Mucosa of descending colon (tissue), 3 donors: ENCODE measurements at regions not wholly inside any gene's neighbourhood (a gene's known extent, or its start where the extent isn't known, plus 50 kb on each side); places are given as distances from the start of the nearest gene placed in this dataset.

Experiments used
- ATAC-seq: fragments of 200-7000 bp; cut with Tn5 transposase; one replicate; pipeline ENCODE4 v1.9.1; 2020; ENCODE audit warnings: mild to moderate bottlenecking, moderate library complexity
- DNase-seq, 3 donors: peaks; one replicate each; pipeline ENCODE4 v3.0.0-alpha.2; 2020
- H3K36me3 ChIP-seq: fragments of 200-600 bp; one replicate; pipeline ENCODE4 v1.8.0; 2021; ENCODE audit warnings: low read depth, mild to moderate bottlenecking
- H3K4me1 ChIP-seq: fragments of 200-600 bp; one replicate; pipeline ENCODE4 v1.8.0; 2021; ENCODE audit warnings: low read depth, mild to moderate bottlenecking
- H3K4me3 ChIP-seq: fragments of 200-600 bp; one replicate; pipeline ENCODE4 v1.8.0; 2021; ENCODE audit warnings: mild to moderate bottlenecking
- H3K9me3 ChIP-seq: fragments of 200-600 bp; one replicate; pipeline ENCODE4 v1.8.0; 2021; ENCODE audit warnings: mild to moderate bottlenecking
- intact Hi-C, 2 donors: fragments of 100-400 bp; cut with DNase I in 1 of 2; cut with micrococcal nuclease in 1 of 2; formaldehyde crosslinking; loops; one replicate each; pipeline versions ENCODE4 v1.11.0 to v1.11.1; 2022; cut with DNase I, micrococcal nuclease
- TF ChIP-seq, protein P1 (sequence below): fragments of 200-600 bp; IDR thresholded peaks from one replicate; pipeline ENCODE4 v1.8.0; 2022; ENCODE audit warnings: antibody characterized with exemption, mild to moderate bottlenecking
- donor health status: DM: no; HTN: no; CAD: no; lungs with moderate emphysema.
- donor health status: DM: no; HTN: no; CAD: no.
- donor health status: DM: no; HTN: yes; CAD: no.

DNA sequence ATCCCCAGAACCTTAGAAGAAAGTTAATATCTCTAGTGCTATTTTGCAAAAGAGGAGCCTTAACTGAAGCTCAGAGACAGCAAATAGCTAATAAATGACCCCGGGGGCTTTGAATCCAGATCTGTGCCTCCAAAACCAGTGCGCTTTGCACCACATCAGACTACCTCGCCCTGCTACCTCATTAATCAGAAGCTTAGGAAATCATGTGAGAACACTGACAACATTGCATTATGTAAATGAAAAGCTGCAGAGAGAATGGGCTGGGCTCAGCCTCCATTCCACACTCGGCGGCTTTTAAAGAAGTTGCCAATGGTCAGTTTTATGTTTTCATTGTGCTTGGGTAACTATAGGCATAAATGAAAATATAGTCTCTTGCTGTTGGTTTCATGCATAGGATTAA is 54.0 kb upstream of the STMND1 start:
- TF ChIP-seq, protein P1, sequence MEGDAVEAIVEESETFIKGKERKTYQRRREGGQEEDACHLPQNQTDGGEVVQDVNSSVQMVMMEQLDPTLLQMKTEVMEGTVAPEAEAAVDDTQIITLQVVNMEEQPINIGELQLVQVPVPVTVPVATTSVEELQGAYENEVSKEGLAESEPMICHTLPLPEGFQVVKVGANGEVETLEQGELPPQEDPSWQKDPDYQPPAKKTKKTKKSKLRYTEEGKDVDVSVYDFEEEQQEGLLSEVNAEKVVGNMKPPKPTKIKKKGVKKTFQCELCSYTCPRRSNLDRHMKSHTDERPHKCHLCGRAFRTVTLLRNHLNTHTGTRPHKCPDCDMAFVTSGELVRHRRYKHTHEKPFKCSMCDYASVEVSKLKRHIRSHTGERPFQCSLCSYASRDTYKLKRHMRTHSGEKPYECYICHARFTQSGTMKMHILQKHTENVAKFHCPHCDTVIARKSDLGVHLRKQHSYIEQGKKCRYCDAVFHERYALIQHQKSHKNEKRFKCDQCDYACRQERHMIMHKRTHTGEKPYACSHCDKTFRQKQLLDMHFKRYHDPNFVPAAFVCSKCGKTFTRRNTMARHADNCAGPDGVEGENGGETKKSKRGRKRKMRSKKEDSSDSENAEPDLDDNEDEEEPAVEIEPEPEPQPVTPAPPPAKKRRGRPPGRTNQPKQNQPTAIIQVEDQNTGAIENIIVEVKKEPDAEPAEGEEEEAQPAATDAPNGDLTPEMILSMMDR = no peak
- intact Hi-C loops = no loop called here
- no peak overlapping the region for H3K4me3 ChIP-seq
- ATAC-seq = no peak
- H3K36me3 ChIP-seq = no peaks in the 10 kb centered on the region
- H3K4me1 ChIP-seq = no peaks in the 10 kb centered on the region
- H3K9me3 ChIP-seq = no peaks in the 10 kb centered on the region
- DNase-seq = no peak

DNA sequence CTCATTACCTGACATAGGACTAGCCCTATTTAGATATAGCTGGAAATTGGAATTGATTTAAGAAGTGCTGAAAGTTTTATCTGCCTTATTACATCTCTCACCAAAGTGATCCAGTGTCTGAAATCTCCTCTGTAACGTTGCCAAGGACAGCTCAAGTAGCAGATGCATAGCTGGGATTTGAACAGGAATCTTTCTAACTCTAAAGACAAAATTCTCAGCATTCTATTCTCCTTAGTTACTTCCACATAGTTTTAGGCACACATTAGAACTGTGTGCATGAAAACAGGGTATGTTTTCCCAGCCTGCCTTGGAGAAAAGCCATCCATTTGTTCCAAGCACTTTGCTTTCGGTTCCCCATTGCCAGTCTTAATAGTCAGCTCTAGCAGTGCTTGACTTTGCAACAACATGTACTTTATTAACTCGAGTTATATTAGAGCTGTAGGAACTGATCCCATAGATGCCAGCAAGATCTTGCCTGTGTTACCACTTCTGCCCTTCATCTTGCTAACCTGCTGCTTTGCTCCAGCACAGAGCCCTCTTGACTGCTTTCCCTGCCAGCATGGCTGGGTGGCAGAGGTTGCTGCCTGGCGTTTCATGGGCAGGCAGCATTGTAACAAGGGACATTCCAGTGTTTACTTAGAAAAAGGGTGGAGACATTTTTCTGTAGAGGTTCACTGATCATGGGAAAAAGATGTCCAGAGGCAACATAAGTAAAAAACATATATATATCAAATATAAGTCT is 56.1 kb upstream of the STMND1 start:
- no peaks in the 10 kb centered on the region for H3K9me3 ChIP-seq
- no peaks in the 10 kb centered on the region for H3K36me3 ChIP-seq
- H3K4me3 ChIP-seq = no peak overlapping the region
- H3K4me1 ChIP-seq = no peaks in the 10 kb centered on the region
- intact Hi-C loops = no loop called here
- ATAC-seq (peak; percentile 32), DNase-seq (peak in 2 of 3 donors; percentile 6 to 30)
- TF ChIP-seq, protein P1 = no peak

DNA sequence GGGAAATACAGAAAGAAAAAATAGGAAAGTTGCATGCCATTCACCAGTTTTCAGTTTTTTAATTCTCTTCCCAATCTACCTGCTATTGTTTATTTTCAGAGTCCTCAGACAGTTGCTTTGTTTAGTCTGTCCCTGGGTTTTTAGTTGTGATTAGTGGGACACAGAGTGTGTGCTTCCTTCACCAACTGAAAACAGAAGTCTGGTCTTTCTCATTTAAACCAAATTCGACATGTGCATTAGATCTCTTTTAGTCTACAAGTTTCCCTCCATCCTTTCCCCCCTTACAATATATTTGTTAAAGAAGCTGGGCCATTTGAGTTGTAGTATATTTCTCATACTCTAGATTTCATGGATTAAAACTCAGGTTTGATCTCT is 58.7 kb upstream of the STMND1 start:
- Histone ChIP-seq H3K4me3 (no peak overlapping the region), H3K4me1 (no peaks in the 10 kb centered on the region), H3K9me3 (no peaks in the 10 kb centered on the region), H3K36me3 (no peaks in the 10 kb centered on the region)
- ATAC-seq (no peak), DNase-seq (no peak)
- TF ChIP-seq, protein P1 = no peak
- intact Hi-C loops = no loop called here

DNA sequence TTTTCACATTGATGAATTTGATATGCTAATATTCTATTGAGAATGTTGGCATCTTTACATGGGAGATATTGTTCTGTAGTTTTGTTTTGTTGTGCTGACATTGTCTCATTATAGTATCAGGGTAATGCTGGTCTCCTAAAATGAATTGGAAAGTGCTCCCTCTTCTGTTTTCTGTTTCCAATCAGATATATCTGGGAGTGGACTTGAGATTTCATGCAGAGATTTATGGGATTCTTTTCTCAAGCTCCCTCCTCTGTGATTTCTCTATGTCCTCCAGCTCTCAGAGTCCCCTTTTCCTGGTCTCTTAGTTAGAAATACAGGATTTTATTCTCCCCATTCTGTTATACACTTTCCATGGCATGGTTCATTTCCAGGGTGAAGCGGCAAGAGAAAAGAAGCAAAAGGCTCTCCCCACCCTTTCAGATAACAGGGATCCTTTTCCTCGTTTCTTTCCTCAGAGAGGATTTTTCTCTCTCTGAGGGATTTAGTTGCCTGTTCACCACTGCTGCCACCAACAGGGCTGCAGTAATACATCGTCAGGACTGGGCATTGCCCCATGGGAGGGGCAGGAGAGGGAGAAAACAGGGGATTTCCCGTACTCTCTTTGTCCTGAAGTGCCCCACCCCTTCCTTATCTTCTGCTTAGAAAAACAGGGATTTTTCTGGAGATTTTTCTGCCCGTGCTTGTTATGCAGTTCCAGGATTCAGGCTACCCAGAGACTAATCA is 59.3 kb upstream of the STMND1 start:
- no peaks in the 10 kb centered on the region for H3K36me3 ChIP-seq
- H3K4me1 ChIP-seq = no peaks in the 10 kb centered on the region
- no peaks in the 10 kb centered on the region for H3K9me3 ChIP-seq
- intact Hi-C loops = no loop called here
- no peak overlapping the region for H3K4me3 ChIP-seq
- TF ChIP-seq, protein P1 = peak; percentile 8
- DNase-seq (peak; percentile 60 to 71 (median 65)), ATAC-seq (peak; percentile 99)

DNA sequence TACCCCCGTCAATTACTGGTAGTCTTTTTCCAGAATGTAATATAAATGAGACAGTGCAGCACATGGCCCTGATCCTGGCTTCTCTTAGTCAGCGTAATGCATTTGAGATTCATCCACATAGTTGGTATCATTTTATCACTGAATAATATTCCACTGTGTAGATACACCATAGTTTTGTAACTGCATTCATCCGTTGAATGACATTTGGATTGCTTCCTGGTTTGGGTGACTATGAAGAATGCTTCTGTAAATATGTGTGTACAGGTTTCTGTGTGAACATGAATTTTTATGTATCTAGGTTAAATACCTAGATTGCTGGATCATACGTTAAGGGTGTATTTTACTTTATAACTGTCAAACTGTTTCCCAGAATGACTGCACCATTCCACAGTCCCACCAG is 62.6 kb upstream of the STMND1 start:
- Histone ChIP-seq H3K4me3 (no peak overlapping the region), H3K36me3 (no peaks in the 10 kb centered on the region), H3K9me3 (no peaks in the 10 kb centered on the region), H3K4me1 (peaks cover 4% of the 10 kb centered on the region)
- intact Hi-C loops = no loop called here
- peak; percentile 7 for ATAC-seq
- TF ChIP-seq, protein P1 = no peak
- no peak for DNase-seq
